A172 (cell line): ENCODE measurements at regions not wholly inside any gene's neighbourhood (a gene's known extent, or its start where the extent isn't known, plus 50 kb on each side); places are given as distances from the start of the nearest gene placed in this dataset.
"Not testable (repeated sequence)": the region's sequence is repeated elsewhere in the genome, so short reads cannot be mapped to it uniquely, and the experiment has no call there.

Experiments
- DNase-seq: peaks from one replicate; pipeline ENCODE4 v3.0.0-alpha.2; 2015; ENCODE audit warnings: low spot score

GRCh38 chr12:69028941-69029729 is 96.2 kb upstream of the CPM start:
- no peak for DNase-seq

GRCh38 chr12:69030321-69030720 is 97.3 kb upstream of the CPM start:
- no peak for DNase-seq

- DNase-seq = no peak
Observed at GRCh38 chr12:69036533-69036932, 103.6 kb upstream of the CPM start.

- DNase-seq = no peak
Observed at GRCh38 chr12:69036999-69037398, 104.0 kb upstream of the CPM start.

- DNase-seq = no peak
Observed at GRCh38 chr12:69039911-69040310, 106.9 kb upstream of the CPM start.

GRCh38 chr12:69042557-69042956 is 109.6 kb upstream of the CPM start:
- no peak for DNase-seq

- DNase-seq = no peak
Observed at GRCh38 chr12:69042970-69043369, 110.0 kb upstream of the CPM start.

GRCh38 chr12:69044887-69045286 is 111.9 kb upstream of the CPM start:
- no peak for DNase-seq

GRCh38 chr12:69045430-69045829 is 112.5 kb upstream of the CPM start:
- DNase-seq = no peak

- no peak for DNase-seq
Observed at GRCh38 chr12:69046363-69046762, 113.4 kb upstream of the CPM start.

- no peak for DNase-seq
Observed at GRCh38 chr12:69046920-69047319, 113.9 kb upstream of the CPM start.

GRCh38 chr12:69047990-69048389 is 115.0 kb upstream of the CPM start:
- no peak for DNase-seq

- not testable (repeated sequence) for DNase-seq
Observed at GRCh38 chr12:69049855-69050254, 116.9 kb upstream of the CPM start.

- DNase-seq = peak; percentile 91
Observed at GRCh38 chr12:69052613-69053408, 119.8 kb upstream of the CPM start.

GRCh38 chr12:69054343-69055056 is 121.5 kb upstream of the CPM start:
- no peak for DNase-seq

- DNase-seq = no peak
Observed at GRCh38 chr12:69055280-69055679, 122.3 kb upstream of the CPM start.

- no peak for DNase-seq
Observed at GRCh38 chr12:69055706-69056105, 122.7 kb upstream of the CPM start.

GRCh38 chr12:69056743-69057515 is 124.0 kb upstream of the CPM start:
- DNase-seq = no peak

- DNase-seq = no peak
Observed at GRCh38 chr12:69057742-69058141, 124.8 kb upstream of the CPM start.

GRCh38 chr12:69059465-69060457 is 126.8 kb upstream of the CPM start:
- DNase-seq = peak; percentile 85
